ENCODE measurements at regions not wholly inside any gene's neighbourhood (a gene's known extent, or its start where the extent isn't known, plus 50 kb on each side); places are given as distances from the start of the nearest gene placed in this dataset.

DNA sequence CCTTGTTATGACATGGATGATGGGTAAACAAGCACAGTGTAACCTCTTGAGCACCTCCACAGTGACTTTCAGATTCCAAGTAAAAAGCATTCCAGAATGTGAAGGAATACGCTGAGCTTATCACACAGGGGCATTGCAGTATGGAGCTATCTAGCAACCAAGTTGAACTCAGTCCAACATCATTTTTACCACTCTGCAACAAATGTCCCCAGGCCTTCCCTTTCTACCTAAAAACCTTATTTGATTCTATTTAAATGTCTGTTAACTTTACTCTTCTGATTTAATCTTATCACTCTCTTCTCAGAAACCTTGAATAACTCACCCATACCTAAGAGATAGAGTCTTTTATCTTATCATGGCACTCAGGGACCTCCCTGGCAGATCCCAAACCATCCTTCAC, 195.8 kb upstream of the CDYL start:
- Mint-ChIP-seq H3K9me3 (ENCODE audit: unreplicated experiment) (no peaks in the 10 kb centered on the region), H3K4me1 (ENCODE audit: unreplicated experiment) (peaks cover 31% of the 10 kb centered on the region), H3K36me3 (ENCODE audit: low read depth, unreplicated experiment) (peaks cover 8% of the 10 kb centered on the region), H3K4me3 (ENCODE audit: unreplicated experiment) (no peak overlapping the region), H3K27me3 (ENCODE audit: unreplicated experiment) (peaks cover 8% of the 10 kb centered on the region), H3K27ac (ENCODE audit: unreplicated experiment) (peak overlapping the region; percentile 24)
- TF ChIP-seq, protein P1, sequence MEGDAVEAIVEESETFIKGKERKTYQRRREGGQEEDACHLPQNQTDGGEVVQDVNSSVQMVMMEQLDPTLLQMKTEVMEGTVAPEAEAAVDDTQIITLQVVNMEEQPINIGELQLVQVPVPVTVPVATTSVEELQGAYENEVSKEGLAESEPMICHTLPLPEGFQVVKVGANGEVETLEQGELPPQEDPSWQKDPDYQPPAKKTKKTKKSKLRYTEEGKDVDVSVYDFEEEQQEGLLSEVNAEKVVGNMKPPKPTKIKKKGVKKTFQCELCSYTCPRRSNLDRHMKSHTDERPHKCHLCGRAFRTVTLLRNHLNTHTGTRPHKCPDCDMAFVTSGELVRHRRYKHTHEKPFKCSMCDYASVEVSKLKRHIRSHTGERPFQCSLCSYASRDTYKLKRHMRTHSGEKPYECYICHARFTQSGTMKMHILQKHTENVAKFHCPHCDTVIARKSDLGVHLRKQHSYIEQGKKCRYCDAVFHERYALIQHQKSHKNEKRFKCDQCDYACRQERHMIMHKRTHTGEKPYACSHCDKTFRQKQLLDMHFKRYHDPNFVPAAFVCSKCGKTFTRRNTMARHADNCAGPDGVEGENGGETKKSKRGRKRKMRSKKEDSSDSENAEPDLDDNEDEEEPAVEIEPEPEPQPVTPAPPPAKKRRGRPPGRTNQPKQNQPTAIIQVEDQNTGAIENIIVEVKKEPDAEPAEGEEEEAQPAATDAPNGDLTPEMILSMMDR (IDR thresholded peaks at IDR 0.05; ENCODE audit: unreplicated experiment), result no peak
- DNase-seq (ENCODE audit: low spot score), result no peak

GRCh38 chr6:4577406-4577805, 198.8 kb upstream of the CDYL start:
- peaks cover 14% of the 10 kb centered on the region for H3K4me1 Mint-ChIP-seq (ENCODE audit: unreplicated experiment)

GRCh38 chr6:4575714-4576113, 200.5 kb upstream of the CDYL start:
- Mint-ChIP-seq H3K9me3 (ENCODE audit: unreplicated experiment) (peaks cover 4% of the 10 kb centered on the region), H3K36me3 (ENCODE audit: low read depth, unreplicated experiment) (peaks cover 8% of the 10 kb centered on the region), H3K4me1 (ENCODE audit: unreplicated experiment) (peaks cover 4% of the 10 kb centered on the region), H3K27me3 (ENCODE audit: unreplicated experiment) (peaks cover 3% of the 10 kb centered on the region), H3K4me3 (ENCODE audit: unreplicated experiment) (no peak overlapping the region), H3K27ac (ENCODE audit: unreplicated experiment) (no peak overlapping the region)
- no peak for DNase-seq (ENCODE audit: low spot score)
- TF ChIP-seq, protein P1 (IDR thresholded peaks at IDR 0.05; ENCODE audit: unreplicated experiment), result no peak

More at GRCh38 chr6:4577406-4577805, 198.8 kb upstream of the CDYL start:
- peaks cover 4% of the 10 kb centered on the region for H3K9me3 Mint-ChIP-seq (ENCODE audit: unreplicated experiment)
- peaks cover 8% of the 10 kb centered on the region for H3K36me3 Mint-ChIP-seq (ENCODE audit: low read depth, unreplicated experiment)
- H3K27me3 Mint-ChIP-seq (ENCODE audit: unreplicated experiment), result peaks cover 3% of the 10 kb centered on the region
- H3K27ac Mint-ChIP-seq (ENCODE audit: unreplicated experiment), result no peak overlapping the region
- no peak overlapping the region for H3K4me3 Mint-ChIP-seq (ENCODE audit: unreplicated experiment)
- TF ChIP-seq, protein P1 (IDR thresholded peaks at IDR 0.05; ENCODE audit: unreplicated experiment), result no peak
- DNase-seq (ENCODE audit: low spot score), result no peak

- Mint-ChIP-seq H3K27ac (ENCODE audit: unreplicated experiment) (no peak overlapping the region), H3K36me3 (ENCODE audit: low read depth, unreplicated experiment) (peaks cover 4% of the 10 kb centered on the region), H3K4me3 (ENCODE audit: unreplicated experiment) (no peak overlapping the region), H3K27me3 (ENCODE audit: unreplicated experiment) (peaks cover 3% of the 10 kb centered on the region), H3K4me1 (ENCODE audit: unreplicated experiment) (peaks cover 4% of the 10 kb centered on the region), H3K9me3 (ENCODE audit: unreplicated experiment) (peaks cover 4% of the 10 kb centered on the region)
- TF ChIP-seq, protein P1 (IDR thresholded peaks at IDR 0.05; ENCODE audit: unreplicated experiment), result no peak
- DNase-seq (ENCODE audit: low spot score), result no peak
These were observed 202.2 kb upstream of the CDYL start for GRCh38 chr6:4574007-4574406.

GRCh38 chr6:4571011-4571410, 205.2 kb upstream of the CDYL start:
- no peaks in the 10 kb centered on the region for H3K36me3 Mint-ChIP-seq (ENCODE audit: low read depth, unreplicated experiment)
- no peaks in the 10 kb centered on the region for H3K4me1 Mint-ChIP-seq (ENCODE audit: unreplicated experiment)
- H3K27ac Mint-ChIP-seq (ENCODE audit: unreplicated experiment), result no peak overlapping the region
- TF ChIP-seq, protein P1 (IDR thresholded peaks at IDR 0.05; ENCODE audit: unreplicated experiment), result no peak
- H3K27me3 Mint-ChIP-seq (ENCODE audit: unreplicated experiment), result peaks cover 1% of the 10 kb centered on the region
- DNase-seq (ENCODE audit: low spot score), result no peak
- no peak overlapping the region for H3K4me3 Mint-ChIP-seq (ENCODE audit: unreplicated experiment)
- peaks cover 4% of the 10 kb centered on the region for H3K9me3 Mint-ChIP-seq (ENCODE audit: unreplicated experiment)

Measured in endothelial cell (in vitro differentiated cells).